ENCODE measurements at regions not wholly inside any gene's neighbourhood (a gene's known extent, or its start where the extent isn't known, plus 50 kb on each side); places are given as distances from the start of the nearest gene placed in this dataset.

GRCh38 chr6:37552267-37552666 is 52.6 kb upstream of the CCDC167 start:
- TF ChIP-seq CTCF (conservative IDR thresholded peaks at IDR 0.05; ENCODE audit: low read depth, low read length) (no peak), EZH2 (IDR thresholded peaks at IDR 0.05; ENCODE audit: low read length, unreplicated experiment) (no peak)
